Kidney capillary endothelial cell (primary cell): ENCODE measurements at regions not wholly inside any gene's neighbourhood (a gene's known extent, or its start where the extent isn't known, plus 50 kb on each side); places are given as distances from the start of the nearest gene placed in this dataset.

ENCODE experiments used
- DNase-seq: peaks from one replicate; pipeline ENCODE4 v3.0.0-alpha.2; 2018; ENCODE audit warnings: low spot score

GRCh38 chr17:36728030-36728991, 126.9 kb downstream of the MRM1 start:
- no peak for DNase-seq

GRCh38 chr17:36730095-36730808, 128.9 kb downstream of the MRM1 start:
- DNase-seq = no peak

GRCh38 chr17:36730857-36731490, 129.6 kb downstream of the MRM1 start:
- DNase-seq = no peak

- DNase-seq = no peak
Measured at GRCh38 chr17:36731811-36732210, 130.4 kb downstream of the MRM1 start.

GRCh38 chr17:36732351-36732750, 131.0 kb downstream of the MRM1 start:
- DNase-seq = no peak

GRCh38 chr17:36736201-36737156, 135.1 kb downstream of the MRM1 start:
- no peak for DNase-seq

- DNase-seq = no peak
Measured at GRCh38 chr17:36739208-36739607, 137.8 kb downstream of the MRM1 start.

GRCh38 chr17:36740157-36740556, 138.8 kb downstream of the MRM1 start:
- no peak for DNase-seq

GRCh38 chr17:36741019-36741902, 139.9 kb downstream of the MRM1 start:
- DNase-seq = no peak

GRCh38 chr17:36742267-36743000, 141.1 kb downstream of the MRM1 start:
- DNase-seq = no peak

- DNase-seq = no peak
Measured at GRCh38 chr17:36743130-36743529, 141.7 kb downstream of the MRM1 start.

- no peak for DNase-seq
Measured at GRCh38 chr17:36746381-36747053, 145.1 kb downstream of the MRM1 start.

GRCh38 chr17:36747861-36748260, 146.5 kb downstream of the MRM1 start:
- DNase-seq = no peak

GRCh38 chr17:36748272-36748671, 146.9 kb downstream of the MRM1 start:
- DNase-seq = no peak

GRCh38 chr17:36749493-36749892, 148.1 kb downstream of the MRM1 start:
- no peak for DNase-seq

- DNase-seq = no peak
Measured at GRCh38 chr17:36750316-36750885, 149.0 kb downstream of the MRM1 start.

GRCh38 chr17:36752096-36752888, 150.9 kb downstream of the MRM1 start:
- no peak for DNase-seq

- no peak for DNase-seq
Measured at GRCh38 chr17:36755586-36755985, 154.2 kb downstream of the MRM1 start.
